HUDEP-2 (cell line): ENCODE measurements at regions not wholly inside any gene's neighbourhood (a gene's known extent, or its start where the extent isn't known, plus 50 kb on each side); places are given as distances from the start of the nearest gene placed in this dataset.
"Not testable (repeated sequence)": the region's sequence is repeated elsewhere in the genome, so short reads cannot be mapped to it uniquely, and the experiment has no call there.

Experiments
- DNase-seq, 76 experiments: peaks; one replicate each; lab custom pipeline; 2025; ENCODE audit not compliant: unreplicated experiment in 76 of 76; lab: John Stamatoyannopoulos, UW

GRCh38 chr1:120282744-120283464 is 106.6 kb upstream of the SEC22B start:
- DNase-seq = not testable (repeated sequence)

DNA sequence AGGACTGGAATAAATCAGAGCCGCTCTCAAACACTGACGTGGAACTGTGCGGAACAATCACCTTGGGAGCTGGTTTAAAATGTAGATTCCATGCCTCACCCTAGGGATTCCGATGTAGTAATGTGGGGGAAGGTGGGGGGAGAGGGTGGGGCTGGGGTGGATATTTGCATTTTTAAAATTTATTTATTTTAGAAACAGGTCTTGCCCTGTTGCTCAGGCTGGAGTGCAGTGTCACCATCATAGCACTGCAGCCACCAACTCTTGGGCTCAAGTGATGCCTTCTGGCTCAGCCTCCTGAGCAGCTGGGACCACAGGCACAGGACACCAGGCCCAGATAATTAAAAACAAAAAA is 101.9 kb upstream of the SEC22B start:
- DNase-seq = not testable (repeated sequence)

GRCh38 chr1:120277428-120278258 is 101.3 kb upstream of the SEC22B start:
- not testable (repeated sequence) for DNase-seq

DNA sequence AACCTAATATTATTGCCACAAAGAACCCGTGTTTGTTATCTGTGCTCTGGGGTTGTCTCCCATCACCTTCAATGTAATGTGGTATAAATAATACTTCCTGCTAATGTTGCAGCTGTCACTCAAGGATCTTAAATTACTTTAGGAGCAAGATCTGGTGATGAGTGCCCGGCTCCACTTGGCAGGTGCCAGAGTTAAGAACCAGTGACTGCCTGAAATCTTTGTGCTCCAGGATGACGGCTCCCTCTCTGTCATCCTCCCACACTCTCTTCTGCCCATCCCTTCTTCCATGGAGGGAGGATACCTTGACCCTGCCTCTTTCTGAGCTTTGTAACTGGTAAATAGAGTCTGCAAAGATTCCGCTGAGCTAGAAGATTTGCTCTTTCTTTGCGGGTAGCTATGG is 100.4 kb upstream of the SEC22B start:
- DNase-seq = not testable (repeated sequence)

- not testable (repeated sequence) for DNase-seq
Observed at GRCh38 chr1:120274438-120274837, 98.1 kb upstream of the SEC22B start.

DNA sequence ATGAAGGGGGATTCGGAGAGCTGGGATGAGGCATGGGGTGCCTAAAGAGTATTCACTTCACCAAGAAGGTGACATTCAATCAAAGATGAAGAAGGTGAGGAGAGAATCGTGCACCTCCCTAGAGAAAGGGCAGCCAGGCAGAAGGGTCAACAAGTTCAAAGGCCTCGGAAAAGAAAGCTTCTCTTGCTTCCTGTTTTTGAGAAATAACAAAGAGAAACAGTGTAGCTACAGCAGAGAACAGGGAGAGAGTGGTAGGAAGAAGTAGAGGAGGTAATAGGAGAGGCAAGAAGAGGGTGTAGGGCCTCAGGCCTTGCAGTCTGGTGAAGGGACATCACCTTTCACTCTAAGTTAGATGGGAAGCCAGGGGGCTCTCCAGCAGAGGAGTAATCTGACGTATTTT is 97.0 kb upstream of the SEC22B start:
- not testable (repeated sequence) for DNase-seq

DNA sequence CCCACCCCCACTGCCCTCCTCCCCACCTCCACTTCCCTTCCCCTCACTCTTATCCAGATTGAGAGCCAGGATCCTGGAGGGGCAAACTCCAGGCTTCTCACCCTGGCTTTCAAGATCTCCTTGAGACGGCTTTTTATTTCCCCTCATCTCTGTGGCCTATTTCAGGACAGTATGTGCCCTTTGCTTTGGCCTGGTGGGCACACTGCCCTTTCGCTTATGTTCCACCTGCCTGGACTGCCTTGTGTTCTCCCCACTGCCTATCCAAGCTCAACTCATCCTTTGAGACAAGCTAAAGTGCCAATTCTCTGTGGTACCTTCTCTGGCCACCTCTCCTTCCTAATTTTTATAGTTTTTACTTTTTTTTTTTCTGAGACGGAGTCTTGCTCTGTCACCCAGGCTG is 95.9 kb upstream of the SEC22B start:
- DNase-seq = not testable (repeated sequence)

GRCh38 chr1:120271561-120272221 is 95.4 kb upstream of the SEC22B start:
- DNase-seq = not testable (repeated sequence)

DNA sequence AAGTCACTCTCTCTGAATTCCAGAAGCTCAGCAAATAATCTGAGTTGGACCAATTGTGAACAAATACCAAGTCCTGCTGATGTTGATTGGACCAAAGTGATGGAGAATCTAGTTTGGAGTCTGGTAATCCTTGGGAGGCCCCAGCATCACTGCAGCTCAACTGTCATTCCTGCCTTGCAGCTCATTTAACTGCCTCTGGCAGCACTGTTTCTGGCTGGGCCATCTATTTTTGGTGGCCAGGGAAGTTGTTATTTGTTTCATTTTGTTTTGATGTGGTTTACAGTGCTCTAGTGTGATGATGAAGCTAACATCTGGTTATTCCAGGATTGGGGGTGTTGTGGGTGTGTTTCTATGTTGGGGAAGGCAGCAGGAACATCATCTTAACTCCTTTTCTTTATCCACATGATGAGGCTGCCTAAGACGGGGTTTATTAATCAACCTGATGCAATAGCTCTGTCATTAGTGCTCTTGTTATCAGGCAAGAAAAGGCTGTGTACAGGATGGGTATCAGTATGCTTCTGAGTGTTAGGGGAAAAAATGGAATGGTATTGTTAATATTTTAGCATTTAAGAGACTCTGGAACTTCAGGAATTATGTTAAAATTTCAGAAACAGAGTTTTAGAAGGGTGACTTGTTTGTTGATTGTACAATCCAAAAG is 91.7 kb upstream of the SEC22B start:
- not testable (repeated sequence) for DNase-seq

GRCh38 chr1:120264564-120264963 is 88.2 kb upstream of the SEC22B start:
- DNase-seq = not testable (repeated sequence)

DNA sequence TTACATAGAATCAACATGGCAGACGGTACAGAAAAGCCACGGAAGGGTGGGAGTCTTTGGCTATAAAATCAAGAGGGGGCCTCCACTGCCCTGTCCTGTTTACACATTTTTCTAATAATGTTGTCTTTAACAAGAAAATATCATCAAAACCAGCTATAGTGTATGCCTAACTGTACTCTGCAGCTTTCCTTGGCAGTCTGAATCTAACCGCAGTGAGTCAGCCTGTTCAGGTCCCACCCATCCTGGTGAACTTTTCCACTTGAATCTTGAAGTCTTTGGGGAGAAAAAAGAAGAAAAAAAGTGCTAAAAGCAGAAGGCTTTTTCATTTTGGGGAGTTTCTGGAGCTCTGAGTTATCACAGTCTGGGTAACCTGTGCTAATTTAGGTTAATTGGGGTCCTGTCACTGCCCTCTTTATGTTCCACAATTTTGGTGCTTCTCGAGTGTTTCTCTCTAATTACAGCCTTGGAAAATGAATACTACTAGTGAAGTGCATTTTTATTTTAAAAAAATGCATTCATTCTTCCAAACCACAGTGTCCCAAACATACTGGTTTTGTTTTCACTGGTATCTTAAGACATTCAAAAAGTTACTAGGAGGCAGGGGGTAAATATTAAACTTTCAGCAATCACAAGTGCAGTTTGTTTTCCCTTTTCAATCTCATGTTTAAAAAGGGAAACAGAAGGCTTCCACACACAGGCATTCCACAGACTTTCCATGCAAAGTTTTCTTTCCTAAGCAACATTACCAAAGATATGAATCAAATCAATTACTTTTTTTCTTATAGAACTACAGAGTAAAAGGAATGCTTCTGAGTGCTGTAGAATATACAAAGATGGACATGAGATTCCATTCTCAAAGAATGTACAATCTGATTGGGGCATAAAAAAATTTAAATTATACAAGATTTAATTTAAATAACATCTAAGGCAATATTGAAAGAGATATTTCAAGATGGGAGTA is 86.8 kb upstream of the SEC22B start:
- not testable (repeated sequence) for DNase-seq

DNA sequence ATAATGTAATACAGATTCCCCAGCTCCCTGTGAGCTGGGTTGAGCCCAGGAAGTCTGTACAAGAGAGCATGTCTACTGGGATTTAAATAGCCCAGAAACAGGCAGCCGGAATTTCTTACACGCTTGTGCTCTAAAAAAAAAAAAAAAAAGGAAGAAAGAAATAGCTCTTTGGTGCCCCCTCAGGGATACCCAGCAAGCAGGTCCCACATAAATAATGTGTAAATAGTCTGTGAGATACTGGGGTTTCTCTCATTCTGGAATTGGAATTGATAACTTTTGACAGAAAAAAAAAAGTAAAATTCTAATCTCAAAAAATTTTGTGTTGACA is 81.4 kb upstream of the SEC22B start:
- not testable (repeated sequence) for DNase-seq

DNA sequence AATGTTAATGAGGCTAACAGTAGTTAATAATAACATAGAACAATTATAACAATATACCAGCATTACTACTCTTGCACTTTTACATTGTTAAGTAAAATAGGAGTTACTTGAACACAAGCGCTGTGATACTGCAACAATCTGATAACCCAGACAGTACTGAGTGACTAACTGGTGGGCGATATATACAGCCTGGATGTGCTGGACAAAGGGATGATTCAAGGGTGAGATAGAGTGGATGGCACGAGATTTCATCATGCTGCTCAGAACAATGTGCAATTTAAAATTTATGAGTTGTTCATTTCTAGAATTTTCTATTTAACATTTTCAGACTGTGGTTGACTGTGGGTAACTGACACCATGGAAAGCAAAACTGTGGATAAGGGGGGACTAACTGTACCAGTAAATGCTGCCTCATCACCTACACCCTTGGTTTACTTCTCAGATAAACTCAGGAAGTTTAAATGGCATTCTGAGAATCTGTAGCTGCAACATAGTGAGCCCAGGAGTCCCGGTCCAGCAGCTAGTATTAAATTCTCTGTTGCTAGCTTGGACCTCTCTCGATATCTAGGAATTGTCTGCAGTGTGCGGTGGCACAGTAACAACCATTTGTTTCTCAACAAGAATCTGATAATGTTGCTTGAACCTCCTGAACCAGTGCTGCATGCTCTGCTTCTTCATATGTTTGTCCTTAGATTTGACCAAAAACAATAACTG is 80.9 kb upstream of the SEC22B start:
- not testable (repeated sequence) for DNase-seq

GRCh38 chr1:120250756-120251155 is 74.4 kb upstream of the SEC22B start:
- not testable (repeated sequence) for DNase-seq

DNA sequence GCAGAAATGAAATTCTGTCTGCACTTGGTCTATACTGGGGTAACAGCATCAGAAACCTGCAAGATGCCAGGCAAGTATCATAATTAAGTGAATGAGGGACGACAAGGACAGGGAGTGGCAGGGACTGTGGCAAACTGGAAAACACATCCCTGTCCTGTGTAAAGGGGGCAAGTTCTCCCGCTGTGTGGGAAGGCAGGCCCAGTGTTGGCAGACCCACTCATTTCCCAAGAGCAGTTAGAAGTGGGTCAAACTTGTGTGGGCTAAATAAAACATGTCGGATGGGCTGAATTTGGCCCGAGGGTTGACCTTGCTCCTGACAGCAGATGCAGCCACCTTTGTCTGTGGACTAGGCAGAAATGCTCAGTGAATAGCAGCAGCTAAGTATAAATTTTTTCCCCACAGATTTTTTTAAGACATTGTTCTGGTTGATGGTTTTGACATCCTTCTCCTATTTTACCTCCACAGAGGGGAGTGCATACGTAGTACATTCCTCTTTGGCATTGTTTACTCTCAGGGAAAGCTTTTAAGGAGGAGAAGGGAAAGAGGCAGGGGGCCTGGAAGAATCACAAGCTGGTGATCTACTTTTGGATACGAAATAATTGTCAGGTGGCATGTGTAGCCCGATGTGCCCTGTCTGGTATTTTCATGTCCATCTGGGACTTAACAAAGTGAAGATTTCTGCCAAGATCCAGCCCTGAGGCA is 72.6 kb upstream of the SEC22B start:
- DNase-seq = not testable (repeated sequence)

GRCh38 chr1:120248203-120248602 is 71.9 kb upstream of the SEC22B start:
- not testable (repeated sequence) for DNase-seq

GRCh38 chr1:120243867-120244266 is 67.5 kb upstream of the SEC22B start:
- not testable (repeated sequence) for DNase-seq

- not testable (repeated sequence) for DNase-seq
Observed at GRCh38 chr1:120242582-120242981, 66.3 kb upstream of the SEC22B start.

- DNase-seq = not testable (repeated sequence)
Observed at GRCh38 chr1:120241868-120242267, 65.5 kb upstream of the SEC22B start.
